K562 (cell line): ENCODE measurements at regions not wholly inside any gene's neighbourhood (a gene's known extent, or its start where the extent isn't known, plus 50 kb on each side); places are given as distances from the start of the nearest gene placed in this dataset.

Source experiments
- CHD2 ChIP-seq: IDR thresholded peaks from 2 replicates; pipeline ENCODE4 v1.6.1; 2011; ENCODE audit warnings: low read depth, low read length
- CSDE1 ChIP-seq, 2 experiments: fragments of 450-650 bp; IDR thresholded peaks; 2 replicates each; pipeline ENCODE4 v1.6.1; 2016; ENCODE audit warnings: mild to moderate bottlenecking in 1 of 2
- ESRRA ChIP-seq: fragments of 450-650 bp; IDR thresholded peaks from 2 replicates; pipeline ENCODE4 v1.6.1; 2014; ENCODE audit warnings: low read depth, mild to moderate bottlenecking, moderate library complexity, borderline replicate concordance
- FOXM1 ChIP-seq, 2 experiments: fragments of 450-650 bp in 1 of 2; sonication (generic) in 1 of 2; formaldehyde crosslinking in 1 of 2; IDR thresholded peaks; 2 replicates each; pipeline versions ENCODE4 v1.6.1 to v1.9.0; 2017 to 2022; ENCODE audit warnings: low read depth in 2 of 2, mild to moderate bottlenecking in 2 of 2, missing genetic modification reagents in 1 of 2, moderate library complexity in 1 of 2
- HDAC6 ChIP-seq: IDR thresholded peaks from 2 replicates; pipeline ENCODE4 v1.6.1; 2012; ENCODE audit warnings: low read depth, mild to moderate bottlenecking, control low read depth, inconsistent platforms, low read length, moderate library complexity
- KDM1A ChIP-seq, 2 experiments: fragments of 450-650 bp; IDR thresholded peaks; 2 replicates each; pipeline ENCODE4 v1.6.1; 2016; ENCODE audit warnings: mild to moderate bottlenecking in 2 of 2
- MAZ ChIP-seq, 2 experiments: fragments of 450-650 bp in 1 of 2; sonication (generic) in 1 of 2; formaldehyde crosslinking; IDR thresholded peaks in 1 of 2; conservative IDR thresholded peaks in 1 of 2; 2 replicates each; pipeline versions ENCODE4 v1.4.0 to v1.5.0; 2020; ENCODE audit warnings: mild to moderate bottlenecking in 1 of 2, missing genetic modification reagents in 1 of 2
- NFIC ChIP-seq: fragments of 450-650 bp; IDR thresholded peaks from 2 replicates; pipeline ENCODE4 v1.6.1; 2017; ENCODE audit warnings: mild to moderate bottlenecking, inconsistent platforms
- SMAD4 ChIP-seq: fragments of 250-450 bp; sonication (Bioruptor Pico); conservative IDR thresholded peaks from 2 replicates; pipeline ENCODE4 v1.8.0; 2021; ENCODE audit warnings: inconsistent platforms, mild to moderate bottlenecking, moderate library complexity
- TAF1 ChIP-seq: IDR thresholded peaks from 2 replicates; pipeline ENCODE4 v1.6.1; 2011; ENCODE audit warnings: mild to moderate bottlenecking, low read length, moderate library complexity; ENCODE audit not compliant: insufficient read depth, control insufficient read depth, severe bottlenecking; ENCODE audit errors: extremely low read depth
- TF ChIP-seq, protein P1 (sequence below), 3 experiments: IDR thresholded peaks in 2 of 3; conservative IDR thresholded peaks in 1 of 3; 2 replicates each; pipeline ENCODE4 v1.5.1; 2011 to 2012; ENCODE audit warnings: low read length in 3 of 3, mild to moderate bottlenecking in 3 of 3, control low read depth in 2 of 3, improper control_type of control experiment in 1 of 3, inconsistent platforms in 1 of 3, low read depth in 1 of 3, mixed read lengths in 1 of 3, moderate library complexity in 1 of 3; ENCODE audit not compliant: insufficient read depth in 2 of 3

DNA sequence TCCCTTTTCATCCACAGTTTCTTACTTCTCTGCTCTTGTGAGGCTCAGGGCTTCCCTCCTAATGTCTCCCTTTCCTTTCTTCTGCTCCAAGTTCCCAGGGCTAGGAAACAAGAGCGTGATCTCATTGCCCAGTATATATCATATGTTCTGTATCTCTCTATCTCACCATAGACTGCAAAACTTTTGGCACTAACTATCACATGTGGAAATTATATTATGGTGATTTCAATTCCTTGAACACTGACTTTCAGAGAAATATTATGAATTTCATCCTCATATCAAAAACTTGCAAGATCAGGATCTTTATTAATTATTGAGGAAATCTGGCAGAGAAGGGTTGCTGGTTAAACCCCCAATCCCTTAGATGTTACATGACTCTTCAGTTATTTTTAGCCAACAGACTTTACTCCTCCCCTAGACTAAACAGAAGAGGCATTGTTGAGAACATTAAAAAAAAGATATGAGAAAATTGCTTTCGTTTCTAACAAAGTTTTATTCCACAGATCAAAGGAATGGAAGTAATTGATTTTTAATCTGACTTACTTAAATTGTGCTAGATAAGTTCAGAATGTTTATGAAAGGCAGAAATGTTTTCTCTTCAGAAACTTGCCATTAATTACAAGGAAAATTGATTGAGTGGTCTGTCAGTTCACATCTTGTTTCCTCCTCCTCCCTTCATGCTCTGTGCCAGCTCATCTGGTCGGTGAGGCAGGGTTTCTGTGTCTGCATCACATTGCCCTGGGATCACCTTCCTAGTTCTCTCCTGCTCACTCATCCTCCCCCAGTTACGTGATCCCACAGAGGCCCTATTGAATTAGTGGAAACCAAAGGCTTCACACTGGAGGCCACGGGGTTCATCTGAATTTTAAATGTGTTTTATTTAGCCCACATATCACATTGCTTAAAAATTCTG, 378.5 kb downstream of the LMO7 start:
- TF ChIP-seq KDM1A (IDR thresholded peaks at IDR 0.05) (no peak), SMAD4 (CRISPR knock-in tag) (no peak), HDAC6 (no peak), MAZ (CRISPR knock-in tag; conservative IDR thresholded peaks at IDR 0.05 in 1 of 2, IDR thresholded peaks at IDR 0.05 in 1 of 2) (no peak), FOXM1 (IDR thresholded peaks at IDR 0.05; ENCODE audit: low read depth) (no peak), FOXM1 (CRISPR knock-in tag; IDR thresholded peaks at IDR 0.05; ENCODE audit: low read depth) (no peak), ESRRA (no peak), NFIC (no peak), CHD2 (no peak), TAF1 (no peak), CSDE1 (IDR thresholded peaks at IDR 0.05) (no peak)
- TF ChIP-seq, protein P1, sequence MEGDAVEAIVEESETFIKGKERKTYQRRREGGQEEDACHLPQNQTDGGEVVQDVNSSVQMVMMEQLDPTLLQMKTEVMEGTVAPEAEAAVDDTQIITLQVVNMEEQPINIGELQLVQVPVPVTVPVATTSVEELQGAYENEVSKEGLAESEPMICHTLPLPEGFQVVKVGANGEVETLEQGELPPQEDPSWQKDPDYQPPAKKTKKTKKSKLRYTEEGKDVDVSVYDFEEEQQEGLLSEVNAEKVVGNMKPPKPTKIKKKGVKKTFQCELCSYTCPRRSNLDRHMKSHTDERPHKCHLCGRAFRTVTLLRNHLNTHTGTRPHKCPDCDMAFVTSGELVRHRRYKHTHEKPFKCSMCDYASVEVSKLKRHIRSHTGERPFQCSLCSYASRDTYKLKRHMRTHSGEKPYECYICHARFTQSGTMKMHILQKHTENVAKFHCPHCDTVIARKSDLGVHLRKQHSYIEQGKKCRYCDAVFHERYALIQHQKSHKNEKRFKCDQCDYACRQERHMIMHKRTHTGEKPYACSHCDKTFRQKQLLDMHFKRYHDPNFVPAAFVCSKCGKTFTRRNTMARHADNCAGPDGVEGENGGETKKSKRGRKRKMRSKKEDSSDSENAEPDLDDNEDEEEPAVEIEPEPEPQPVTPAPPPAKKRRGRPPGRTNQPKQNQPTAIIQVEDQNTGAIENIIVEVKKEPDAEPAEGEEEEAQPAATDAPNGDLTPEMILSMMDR (IDR thresholded peaks at IDR 0.05 in 2 of 3, conservative IDR thresholded peaks at IDR 0.05 in 1 of 3; ENCODE audit: insufficient read depth in 2 of 3, low read depth in 1 of 3, low read length in 3 of 3): no peak
